ENCODE measurements at regions not wholly inside any gene's neighbourhood (a gene's known extent, or its start where the extent isn't known, plus 50 kb on each side); places are given as distances from the start of the nearest gene placed in this dataset.

- H3K27ac ChIP-seq (ENCODE audit: low read depth in 2 of 2, low read length in 2 of 2), result no peak overlapping the region
- no peak overlapping the region for H3K4me3 ChIP-seq (ENCODE audit: low read length in 2 of 2)
- H3K9me3 ChIP-seq (ENCODE audit: control insufficient read depth in 2 of 2, low read length in 2 of 2), result no peaks in the 10 kb centered on the region
- H3K27me3 ChIP-seq (ENCODE audit: control insufficient read depth in 2 of 2, insufficient read depth in 2 of 2, low read length in 2 of 2), result no peaks in the 10 kb centered on the region
- H3K4me1 ChIP-seq (ENCODE audit: control insufficient read depth in 2 of 2, insufficient read depth in 2 of 2, low read length in 2 of 2), result no peaks in the 10 kb centered on the region
- H3K9ac ChIP-seq (ENCODE audit: low read depth in 1 of 2, low read length in 2 of 2), result no peak overlapping the region
- no peaks in the 10 kb centered on the region for H3K36me3 ChIP-seq (ENCODE audit: control insufficient read depth in 2 of 2, insufficient read depth in 2 of 2, low read length in 2 of 2)
Measured at GRCh38 chr11:111012491-111012890, 233.0 kb upstream of the POU2AF2 start.

DNA sequence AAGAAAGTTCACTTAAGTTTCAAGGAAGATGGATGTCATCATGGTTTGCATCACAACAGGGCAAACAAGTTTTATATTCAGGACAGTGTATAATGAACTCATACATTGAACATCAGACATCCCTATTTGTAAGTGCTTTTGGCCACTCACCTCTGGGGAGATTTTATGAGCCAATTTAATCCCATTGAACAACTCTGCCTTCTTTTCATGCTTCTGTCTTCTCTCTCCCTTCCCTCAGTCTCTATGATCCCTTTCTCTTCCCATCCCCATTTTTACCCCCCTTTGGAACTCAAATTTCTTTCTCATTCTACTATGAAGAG is 234.3 kb upstream of the POU2AF2 start:
- no peak overlapping the region for H3K9ac ChIP-seq (ENCODE audit: low read depth in 1 of 2, low read length in 2 of 2)
- H3K27ac ChIP-seq (ENCODE audit: low read depth in 2 of 2, low read length in 2 of 2), result no peak overlapping the region
- H3K36me3 ChIP-seq (ENCODE audit: control insufficient read depth in 2 of 2, insufficient read depth in 2 of 2, low read length in 2 of 2), result no peaks in the 10 kb centered on the region
- peaks cover 0 to 3% of the 10 kb centered on the region in 2 donors for H3K27me3 ChIP-seq (ENCODE audit: control insufficient read depth in 2 of 2, insufficient read depth in 2 of 2, low read length in 2 of 2)
- no peaks in the 10 kb centered on the region for H3K4me1 ChIP-seq (ENCODE audit: control insufficient read depth in 2 of 2, insufficient read depth in 2 of 2, low read length in 2 of 2)
- no peak overlapping the region for H3K4me3 ChIP-seq (ENCODE audit: low read length in 2 of 2)
- no peaks in the 10 kb centered on the region for H3K9me3 ChIP-seq (ENCODE audit: control insufficient read depth in 2 of 2, low read length in 2 of 2)

GRCh38 chr11:111010391-111011274 is 234.9 kb upstream of the POU2AF2 start:
- H3K9me3 ChIP-seq (ENCODE audit: control insufficient read depth in 2 of 2, low read length in 2 of 2), result no peaks in the 10 kb centered on the region
- H3K27ac ChIP-seq (ENCODE audit: low read depth in 2 of 2, low read length in 2 of 2), result no peak overlapping the region
- no peaks in the 10 kb centered on the region for H3K4me1 ChIP-seq (ENCODE audit: control insufficient read depth in 2 of 2, insufficient read depth in 2 of 2, low read length in 2 of 2)
- H3K9ac ChIP-seq (ENCODE audit: low read depth in 1 of 2, low read length in 2 of 2), result no peak overlapping the region
- peaks cover 0 to 4% of the 10 kb centered on the region in 2 donors for H3K27me3 ChIP-seq (ENCODE audit: control insufficient read depth in 2 of 2, insufficient read depth in 2 of 2, low read length in 2 of 2)
- H3K4me3 ChIP-seq (ENCODE audit: low read length in 2 of 2), result no peak overlapping the region
- no peaks in the 10 kb centered on the region for H3K36me3 ChIP-seq (ENCODE audit: control insufficient read depth in 2 of 2, insufficient read depth in 2 of 2, low read length in 2 of 2)

DNA sequence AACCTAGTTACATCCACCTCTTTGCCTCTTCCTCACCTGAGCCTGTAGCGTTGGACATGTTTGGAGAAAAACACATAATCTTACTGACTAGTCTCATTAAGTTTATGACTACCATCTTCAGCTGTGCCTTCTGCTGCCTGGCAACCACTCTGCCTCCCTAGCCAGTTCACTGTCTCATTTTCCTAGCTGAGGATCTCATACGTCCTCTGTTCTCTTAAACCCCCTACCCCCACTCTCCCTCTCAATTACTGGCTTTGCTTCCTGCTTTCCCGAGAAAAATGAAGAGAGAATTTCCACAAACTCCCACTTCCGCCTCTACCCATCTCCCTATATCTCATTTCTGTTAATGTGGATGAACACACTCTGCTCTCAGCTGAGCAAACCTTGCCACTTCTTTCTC is 239.3 kb upstream of the POU2AF2 start:
- Histone ChIP-seq H3K36me3 (ENCODE audit: control insufficient read depth in 2 of 2, insufficient read depth in 2 of 2, low read length in 2 of 2) (no peaks in the 10 kb centered on the region), H3K9me3 (ENCODE audit: control insufficient read depth in 2 of 2, low read length in 2 of 2) (no peaks in the 10 kb centered on the region), H3K27me3 (ENCODE audit: control insufficient read depth in 2 of 2, insufficient read depth in 2 of 2, low read length in 2 of 2) (peaks cover 0 to 4% of the 10 kb centered on the region in 2 donors), H3K27ac (ENCODE audit: low read depth in 2 of 2, low read length in 2 of 2) (no peak overlapping the region), H3K4me1 (ENCODE audit: control insufficient read depth in 2 of 2, insufficient read depth in 2 of 2, low read length in 2 of 2) (peaks cover 0 to 3% of the 10 kb centered on the region in 2 donors), H3K4me3 (ENCODE audit: low read length in 2 of 2) (no peak overlapping the region), H3K9ac (ENCODE audit: low read depth in 1 of 2, low read length in 2 of 2) (no peak overlapping the region)

GRCh38 chr11:111001986-111002611 is 243.4 kb upstream of the POU2AF2 start:
- peak overlapping the region; percentile 10 to 27 for H3K27ac ChIP-seq (ENCODE audit: low read depth in 2 of 2, low read length in 2 of 2)
- no peaks in the 10 kb centered on the region for H3K9me3 ChIP-seq (ENCODE audit: control insufficient read depth in 2 of 2, low read length in 2 of 2)
- no peaks in the 10 kb centered on the region for H3K36me3 ChIP-seq (ENCODE audit: control insufficient read depth in 2 of 2, insufficient read depth in 2 of 2, low read length in 2 of 2)
- no peak overlapping the region for H3K4me3 ChIP-seq (ENCODE audit: low read length in 2 of 2)
- peaks cover 0 to 3% of the 10 kb centered on the region in 2 donors for H3K4me1 ChIP-seq (ENCODE audit: control insufficient read depth in 2 of 2, insufficient read depth in 2 of 2, low read length in 2 of 2)
- no peak overlapping the region for H3K9ac ChIP-seq (ENCODE audit: low read depth in 1 of 2, low read length in 2 of 2)
- peaks cover 0 to 4% of the 10 kb centered on the region in 2 donors for H3K27me3 ChIP-seq (ENCODE audit: control insufficient read depth in 2 of 2, insufficient read depth in 2 of 2, low read length in 2 of 2)

- H3K4me1 ChIP-seq (ENCODE audit: control insufficient read depth in 2 of 2, insufficient read depth in 2 of 2, low read length in 2 of 2), result peaks cover 0 to 3% of the 10 kb centered on the region in 2 donors
- no peaks in the 10 kb centered on the region for H3K9me3 ChIP-seq (ENCODE audit: control insufficient read depth in 2 of 2, low read length in 2 of 2)
- no peak overlapping the region for H3K4me3 ChIP-seq (ENCODE audit: low read length in 2 of 2)
- no peaks in the 10 kb centered on the region for H3K36me3 ChIP-seq (ENCODE audit: control insufficient read depth in 2 of 2, insufficient read depth in 2 of 2, low read length in 2 of 2)
- no peaks in the 10 kb centered on the region for H3K27me3 ChIP-seq (ENCODE audit: control insufficient read depth in 2 of 2, insufficient read depth in 2 of 2, low read length in 2 of 2)
- H3K27ac ChIP-seq (ENCODE audit: low read depth in 2 of 2, low read length in 2 of 2), result no peak overlapping the region
- no peak overlapping the region for H3K9ac ChIP-seq (ENCODE audit: low read depth in 1 of 2, low read length in 2 of 2)
Measured at GRCh38 chr11:111001081-111001430, 244.5 kb upstream of the POU2AF2 start.

- H3K9ac ChIP-seq (ENCODE audit: low read depth in 1 of 2, low read length in 2 of 2), result no peak overlapping the region
- H3K27ac ChIP-seq (ENCODE audit: low read depth in 2 of 2, low read length in 2 of 2), result no peak overlapping the region
- H3K27me3 ChIP-seq (ENCODE audit: control insufficient read depth in 2 of 2, insufficient read depth in 2 of 2, low read length in 2 of 2), result no peaks in the 10 kb centered on the region
- H3K9me3 ChIP-seq (ENCODE audit: control insufficient read depth in 2 of 2, low read length in 2 of 2), result no peaks in the 10 kb centered on the region
- H3K4me1 ChIP-seq (ENCODE audit: control insufficient read depth in 2 of 2, insufficient read depth in 2 of 2, low read length in 2 of 2), result peaks cover 0 to 3% of the 10 kb centered on the region in 2 donors
- H3K4me3 ChIP-seq (ENCODE audit: low read length in 2 of 2), result no peak overlapping the region
- no peaks in the 10 kb centered on the region for H3K36me3 ChIP-seq (ENCODE audit: control insufficient read depth in 2 of 2, insufficient read depth in 2 of 2, low read length in 2 of 2)
Measured at GRCh38 chr11:111000400-111001080, 245.0 kb upstream of the POU2AF2 start.

DNA sequence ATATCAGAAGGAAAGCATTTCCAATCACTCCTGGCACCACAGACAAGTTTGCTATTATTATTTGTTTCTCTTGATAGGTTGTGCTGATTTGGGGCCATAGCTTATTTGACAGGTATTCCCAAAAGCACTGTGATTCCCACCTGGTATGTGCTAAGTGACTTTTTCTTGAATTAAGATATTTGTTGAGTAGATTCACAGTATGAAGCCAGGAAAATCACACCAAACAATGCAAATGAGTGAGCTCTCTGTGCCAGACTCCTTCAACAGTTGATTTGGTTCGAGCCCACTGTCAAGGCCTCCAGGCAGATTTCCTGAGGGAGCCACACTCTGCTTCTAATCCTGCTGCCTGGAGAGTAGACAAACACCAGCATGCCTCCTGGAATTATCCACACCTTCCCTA is 253.0 kb upstream of the POU2AF2 start:
- H3K36me3 ChIP-seq (ENCODE audit: control insufficient read depth in 2 of 2, insufficient read depth in 2 of 2, low read length in 2 of 2), result no peaks in the 10 kb centered on the region
- no peak overlapping the region for H3K9ac ChIP-seq (ENCODE audit: low read depth in 1 of 2, low read length in 2 of 2)
- H3K27ac ChIP-seq (ENCODE audit: low read depth in 2 of 2, low read length in 2 of 2), result no peak overlapping the region
- H3K9me3 ChIP-seq (ENCODE audit: control insufficient read depth in 2 of 2, low read length in 2 of 2), result no peaks in the 10 kb centered on the region
- no peaks in the 10 kb centered on the region for H3K27me3 ChIP-seq (ENCODE audit: control insufficient read depth in 2 of 2, insufficient read depth in 2 of 2, low read length in 2 of 2)
- H3K4me1 ChIP-seq (ENCODE audit: control insufficient read depth in 2 of 2, insufficient read depth in 2 of 2, low read length in 2 of 2), result no peaks in the 10 kb centered on the region
- H3K4me3 ChIP-seq (ENCODE audit: low read length in 2 of 2), result no peak overlapping the region

- Histone ChIP-seq H3K4me1 (ENCODE audit: control insufficient read depth in 2 of 2, insufficient read depth in 2 of 2, low read length in 2 of 2) (no peaks in the 10 kb centered on the region), H3K9ac (ENCODE audit: low read depth in 1 of 2, low read length in 2 of 2) (no peak overlapping the region), H3K27ac (ENCODE audit: low read depth in 2 of 2, low read length in 2 of 2) (no peak overlapping the region), H3K27me3 (ENCODE audit: control insufficient read depth in 2 of 2, insufficient read depth in 2 of 2, low read length in 2 of 2) (no peaks in the 10 kb centered on the region), H3K4me3 (ENCODE audit: low read length in 2 of 2) (no peak overlapping the region), H3K36me3 (ENCODE audit: control insufficient read depth in 2 of 2, insufficient read depth in 2 of 2, low read length in 2 of 2) (no peaks in the 10 kb centered on the region), H3K9me3 (ENCODE audit: control insufficient read depth in 2 of 2, low read length in 2 of 2) (no peaks in the 10 kb centered on the region)
Measured at GRCh38 chr11:110991661-110992355, 253.7 kb upstream of the POU2AF2 start.

GRCh38 chr11:110990311-110990710 is 255.2 kb upstream of the POU2AF2 start:
- no peaks in the 10 kb centered on the region for H3K4me1 ChIP-seq (ENCODE audit: control insufficient read depth in 2 of 2, insufficient read depth in 2 of 2, low read length in 2 of 2)
- no peaks in the 10 kb centered on the region for H3K9me3 ChIP-seq (ENCODE audit: control insufficient read depth in 2 of 2, low read length in 2 of 2)
- no peaks in the 10 kb centered on the region for H3K36me3 ChIP-seq (ENCODE audit: control insufficient read depth in 2 of 2, insufficient read depth in 2 of 2, low read length in 2 of 2)
- no peak overlapping the region for H3K9ac ChIP-seq (ENCODE audit: low read depth in 1 of 2, low read length in 2 of 2)
- H3K27me3 ChIP-seq (ENCODE audit: control insufficient read depth in 2 of 2, insufficient read depth in 2 of 2, low read length in 2 of 2), result no peaks in the 10 kb centered on the region
- no peak overlapping the region for H3K27ac ChIP-seq (ENCODE audit: low read depth in 2 of 2, low read length in 2 of 2)
- no peak overlapping the region for H3K4me3 ChIP-seq (ENCODE audit: low read length in 2 of 2)
